OCI-LY1 (cell line): ENCODE measurements at regions not wholly inside any gene's neighbourhood (a gene's known extent, or its start where the extent isn't known, plus 50 kb on each side); places are given as distances from the start of the nearest gene placed in this dataset.

Source experiments
- EZH2 ChIP-seq: fragments of 200-600 bp; sonication (generic), shearing (Covaris generic); IDR thresholded peaks from 2 replicates; pipeline ENCODE4 v1.8.0; 2017; ENCODE audit warnings: borderline replicate concordance, mixed run types, mild to moderate bottlenecking, antibody characterized with exemption, low read length, moderate library complexity, mixed read lengths
- TF ChIP-seq, protein P1 (sequence below): fragments of 200-600 bp; sonication (generic), shearing (Covaris generic); IDR thresholded peaks from 2 replicates; pipeline ENCODE4 v1.5.1; 2017; ENCODE audit warnings: mild to moderate bottlenecking, antibody characterized with exemption, low read length, moderate library complexity, mixed read lengths

DNA sequence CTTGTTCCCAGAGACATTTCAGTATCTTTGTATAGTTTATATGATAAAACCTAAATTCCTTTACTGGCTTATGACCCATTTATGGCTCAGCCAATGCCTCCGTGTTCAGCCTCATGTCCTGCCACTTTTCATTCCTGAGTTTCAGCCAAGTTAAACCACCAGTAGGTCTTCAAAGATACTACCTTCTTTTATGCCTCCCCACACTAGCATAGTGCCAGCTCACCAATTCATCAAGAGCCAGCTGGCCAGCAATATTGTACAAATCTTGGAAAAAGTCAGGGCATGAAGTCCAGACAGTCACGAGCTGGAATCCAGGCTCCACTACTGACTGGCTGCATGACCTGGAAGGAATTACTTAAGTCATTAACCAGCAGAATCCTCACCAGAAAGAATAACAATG lies 446.0 kb downstream of the GPATCH2 start:
- no peak for TF ChIP-seq EZH2
- TF ChIP-seq, protein P1, sequence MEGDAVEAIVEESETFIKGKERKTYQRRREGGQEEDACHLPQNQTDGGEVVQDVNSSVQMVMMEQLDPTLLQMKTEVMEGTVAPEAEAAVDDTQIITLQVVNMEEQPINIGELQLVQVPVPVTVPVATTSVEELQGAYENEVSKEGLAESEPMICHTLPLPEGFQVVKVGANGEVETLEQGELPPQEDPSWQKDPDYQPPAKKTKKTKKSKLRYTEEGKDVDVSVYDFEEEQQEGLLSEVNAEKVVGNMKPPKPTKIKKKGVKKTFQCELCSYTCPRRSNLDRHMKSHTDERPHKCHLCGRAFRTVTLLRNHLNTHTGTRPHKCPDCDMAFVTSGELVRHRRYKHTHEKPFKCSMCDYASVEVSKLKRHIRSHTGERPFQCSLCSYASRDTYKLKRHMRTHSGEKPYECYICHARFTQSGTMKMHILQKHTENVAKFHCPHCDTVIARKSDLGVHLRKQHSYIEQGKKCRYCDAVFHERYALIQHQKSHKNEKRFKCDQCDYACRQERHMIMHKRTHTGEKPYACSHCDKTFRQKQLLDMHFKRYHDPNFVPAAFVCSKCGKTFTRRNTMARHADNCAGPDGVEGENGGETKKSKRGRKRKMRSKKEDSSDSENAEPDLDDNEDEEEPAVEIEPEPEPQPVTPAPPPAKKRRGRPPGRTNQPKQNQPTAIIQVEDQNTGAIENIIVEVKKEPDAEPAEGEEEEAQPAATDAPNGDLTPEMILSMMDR: no peak
